Ramos (cell line): ENCODE measurements at regions not wholly inside any gene's neighbourhood (a gene's known extent, or its start where the extent isn't known, plus 50 kb on each side); places are given as distances from the start of the nearest gene placed in this dataset.

Experiments used
- in situ Hi-C: fragments of 300-500 bp; cut with MboI; formaldehyde crosslinking; loops from one replicate; pipeline ENCODE4 v1.14.3; 2022; ENCODE audit warnings: low sequenced_read_pairs; ENCODE audit not compliant: unreplicated experiment

DNA sequence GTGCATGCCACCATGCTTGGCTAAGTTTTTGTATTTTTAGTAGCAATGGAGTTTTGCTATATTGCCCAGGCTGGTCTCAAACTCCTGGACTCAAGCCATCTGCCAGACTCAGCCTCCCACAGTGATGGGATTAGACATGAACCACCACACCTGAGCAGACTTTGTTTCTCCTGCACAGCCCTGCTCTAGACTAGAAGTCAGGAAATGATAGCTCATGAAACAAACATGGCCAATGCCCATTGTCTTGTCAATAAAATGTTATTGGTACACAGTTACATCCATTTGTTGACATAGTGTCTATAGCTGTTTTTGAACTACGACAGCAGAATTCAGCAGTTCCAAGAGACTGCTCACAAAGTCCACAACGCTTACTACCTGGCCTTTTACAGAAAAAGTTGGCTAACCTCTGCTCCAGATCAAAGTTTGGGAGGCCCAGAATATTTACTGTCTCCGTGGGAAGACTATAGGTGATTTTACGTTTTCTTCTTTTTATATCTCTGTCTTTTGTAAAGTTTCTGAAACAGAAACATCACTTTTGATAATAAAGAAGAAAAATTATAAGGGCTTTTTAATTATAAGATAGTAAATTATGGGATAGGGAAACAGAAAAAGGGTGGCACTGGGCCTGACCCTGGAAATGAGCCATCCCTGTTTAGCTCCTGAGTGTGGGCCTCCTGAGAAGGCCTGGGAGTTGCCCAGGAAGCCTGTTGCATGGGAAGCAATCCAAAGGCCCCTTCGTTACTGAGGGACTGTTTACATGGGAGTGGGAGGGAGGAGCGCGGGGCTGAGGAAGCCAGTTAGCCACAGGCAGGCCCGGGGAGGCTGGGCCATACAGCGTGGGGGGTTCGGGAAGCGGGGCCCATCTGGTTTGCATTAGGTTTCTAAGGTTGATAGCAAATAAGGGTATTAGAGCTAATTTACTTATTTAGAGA lies 201.5 kb downstream of the IRF8 start:
- in situ Hi-C loops: no loop called here

DNA sequence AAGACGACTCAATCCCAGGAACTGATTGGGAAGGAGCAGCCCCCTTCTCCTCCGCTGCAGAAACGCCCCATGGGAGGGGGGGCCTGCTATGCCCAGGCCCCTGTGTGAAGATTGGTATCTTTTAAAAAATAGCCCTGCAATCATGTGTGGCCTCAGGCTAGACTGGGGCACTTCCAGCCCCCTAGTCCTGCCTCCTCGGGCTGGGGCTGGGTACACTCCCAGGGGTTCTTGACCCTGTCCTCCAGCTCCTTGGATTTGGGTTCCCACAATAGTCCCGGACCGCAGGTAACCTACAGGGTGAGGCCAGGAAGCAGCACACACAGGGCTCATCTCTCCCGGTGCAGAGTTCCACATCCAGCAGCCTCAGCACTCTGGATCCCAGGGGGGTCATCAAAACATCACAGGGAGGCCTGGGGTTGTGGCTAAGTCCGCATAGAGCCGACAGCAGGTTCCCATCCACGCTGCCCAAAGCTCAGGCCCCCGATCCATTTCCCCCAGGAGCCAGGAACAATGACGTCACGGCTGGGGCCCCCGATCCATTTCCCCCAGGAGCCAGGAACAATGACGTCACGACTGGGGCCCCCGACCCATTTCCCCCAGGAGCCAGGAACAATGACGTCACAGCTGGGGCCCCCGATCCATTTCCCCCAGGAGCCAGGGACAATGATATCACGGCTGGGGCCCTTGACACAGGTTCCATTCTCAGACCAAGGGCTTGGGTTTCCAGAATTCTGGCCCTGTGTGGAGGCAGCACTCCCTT lies 202.4 kb downstream of the IRF8 start:
- in situ Hi-C loops: no loop called here

DNA sequence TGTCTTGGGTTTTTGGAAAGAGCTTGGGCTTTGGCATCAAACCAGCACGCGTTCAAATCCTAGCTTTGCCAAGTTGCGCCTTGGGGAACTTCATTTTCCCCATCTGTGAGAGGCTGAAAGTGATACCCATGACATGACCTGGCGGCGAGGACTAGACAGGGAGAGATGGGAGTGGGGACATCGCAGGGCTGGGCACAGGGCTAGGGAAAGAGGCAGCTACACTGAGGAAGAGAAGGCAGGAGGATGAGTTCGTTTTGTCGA lies 202.9 kb downstream of the IRF8 start:
- in situ Hi-C loops: no loop called here

DNA sequence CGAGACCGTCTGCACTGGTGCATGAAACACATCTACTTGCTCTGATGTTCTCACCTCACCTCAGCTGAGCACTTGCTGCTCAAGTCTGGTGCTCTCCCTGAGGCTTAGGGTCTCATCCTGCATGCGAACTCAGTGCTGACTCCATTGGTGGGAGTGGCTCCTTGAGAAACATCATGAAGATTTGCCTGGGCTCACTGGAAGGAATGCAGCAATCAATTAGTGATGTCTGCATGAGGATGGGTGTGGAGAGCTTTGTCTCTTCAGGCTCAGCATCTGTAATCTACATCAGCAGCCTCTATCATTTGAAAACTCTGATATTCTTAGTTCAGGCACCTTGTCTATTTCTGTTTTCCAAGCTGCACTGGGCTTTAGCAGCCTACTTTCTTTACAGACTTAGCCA lies 204.4 kb downstream of the IRF8 start:
- in situ Hi-C loops: no loop called here

DNA sequence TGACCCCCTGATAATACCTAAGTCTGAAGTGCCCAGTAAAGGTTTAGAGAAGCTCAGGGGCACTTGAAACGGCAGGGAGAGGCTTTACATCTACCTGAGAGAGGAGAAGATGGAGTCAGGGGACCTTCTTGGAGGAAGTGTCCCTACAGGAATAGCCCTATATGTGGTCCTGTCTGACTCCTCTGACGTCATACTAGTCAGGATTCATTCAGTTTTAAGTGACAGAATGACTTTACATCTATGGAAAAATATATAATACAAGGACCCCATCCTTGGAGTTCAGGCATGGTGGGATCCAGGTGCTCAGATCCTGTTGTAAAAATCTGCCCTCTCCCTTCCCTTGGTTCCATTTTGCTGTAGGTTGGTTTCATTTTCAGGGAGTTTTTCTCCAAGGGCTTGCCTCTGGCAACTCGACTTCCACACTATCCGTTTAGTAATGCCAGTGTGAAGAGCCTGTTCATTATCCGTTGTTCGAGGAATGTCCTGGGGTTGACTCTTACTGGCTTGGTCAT lies 205.6 kb downstream of the IRF8 start:
- in situ Hi-C loops: no loop called here

DNA sequence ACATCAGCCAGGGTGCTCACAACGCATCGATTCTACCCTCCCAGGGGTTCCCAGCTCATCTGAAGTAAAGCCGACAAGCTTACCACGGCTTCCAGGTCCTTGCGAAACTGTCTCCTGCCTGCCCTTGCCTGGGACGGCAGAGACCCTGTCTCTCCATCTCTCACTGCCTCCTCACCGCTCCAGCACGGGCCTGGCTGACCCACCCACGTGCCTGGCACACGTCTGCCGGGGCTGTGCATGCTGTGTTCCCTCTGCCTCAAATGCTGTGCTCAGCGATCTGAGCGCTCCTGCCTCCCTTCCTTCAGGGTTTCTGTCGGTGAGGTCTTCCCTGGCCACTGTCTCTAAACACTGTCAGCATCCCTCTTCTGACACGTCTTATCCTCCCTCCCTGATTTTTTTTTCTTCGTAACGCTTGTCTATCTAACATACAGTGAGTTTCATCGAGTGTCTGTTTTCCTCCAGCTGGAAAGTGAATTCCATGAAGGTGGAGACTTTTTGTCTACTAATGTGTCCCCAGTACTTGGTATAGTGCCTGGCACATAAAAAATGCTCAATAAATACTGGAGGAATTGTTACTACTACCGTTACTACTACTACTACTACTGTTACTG lies 208.4 kb downstream of the IRF8 start:
- in situ Hi-C loops: no loop called here

DNA sequence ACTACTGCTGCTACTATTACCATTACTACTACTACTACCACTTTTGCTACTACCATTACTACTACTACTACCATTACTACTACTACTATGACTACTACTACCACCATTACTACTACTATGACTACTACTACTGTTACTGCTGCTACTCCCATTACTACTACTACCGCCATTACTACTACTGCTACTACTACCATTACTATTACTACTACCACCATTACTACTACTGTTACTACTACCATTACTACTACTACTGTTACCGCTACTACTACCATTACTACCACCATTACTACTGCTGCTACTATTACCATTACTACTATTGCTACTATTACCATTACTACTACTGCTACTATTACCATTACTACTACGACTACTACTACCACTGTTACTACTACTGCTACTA lies 209.1 kb downstream of the IRF8 start:
- in situ Hi-C loops: no loop called here

DNA sequence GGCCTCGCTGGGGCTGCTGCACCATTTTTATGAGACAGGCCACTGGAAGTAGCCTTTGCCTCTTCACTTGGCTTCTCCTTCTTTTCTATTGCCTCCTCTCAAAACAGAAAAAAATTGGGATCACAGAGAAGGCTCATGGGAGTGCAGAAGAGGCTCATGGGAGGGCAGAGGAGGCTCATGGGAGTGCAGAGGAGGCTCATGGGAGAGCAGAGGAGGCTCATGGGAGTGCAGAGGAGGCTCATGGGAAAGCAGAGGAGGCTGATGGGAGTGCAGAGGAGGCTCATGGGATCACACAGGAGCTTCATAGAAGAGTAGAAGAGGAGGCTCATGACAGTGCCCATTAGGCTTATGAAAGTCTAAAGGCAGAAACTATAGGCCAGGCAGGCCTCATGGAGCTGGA lies 211.2 kb downstream of the IRF8 start:
- in situ Hi-C loops: no loop called here

DNA sequence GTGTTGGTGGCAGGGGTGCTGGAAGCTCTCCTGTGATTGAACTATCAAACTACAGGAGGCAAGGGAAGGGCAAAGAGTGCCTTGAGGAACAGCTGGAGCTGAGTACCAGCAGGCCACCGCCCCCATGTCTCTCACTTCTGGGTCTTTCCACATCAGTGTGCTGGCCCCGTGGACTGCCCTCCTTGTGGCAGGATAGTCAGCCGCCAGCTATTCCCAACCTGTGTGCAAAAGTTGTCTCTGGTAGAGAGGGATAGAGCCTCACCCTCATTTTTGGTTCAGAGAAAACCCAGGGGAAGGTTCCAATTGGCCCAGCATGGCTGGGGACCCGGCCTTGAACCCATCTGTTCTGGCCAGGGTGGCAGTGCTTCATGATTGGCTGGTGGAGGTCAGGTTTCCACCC lies 211.8 kb downstream of the IRF8 start:
- in situ Hi-C loops: no loop called here

DNA sequence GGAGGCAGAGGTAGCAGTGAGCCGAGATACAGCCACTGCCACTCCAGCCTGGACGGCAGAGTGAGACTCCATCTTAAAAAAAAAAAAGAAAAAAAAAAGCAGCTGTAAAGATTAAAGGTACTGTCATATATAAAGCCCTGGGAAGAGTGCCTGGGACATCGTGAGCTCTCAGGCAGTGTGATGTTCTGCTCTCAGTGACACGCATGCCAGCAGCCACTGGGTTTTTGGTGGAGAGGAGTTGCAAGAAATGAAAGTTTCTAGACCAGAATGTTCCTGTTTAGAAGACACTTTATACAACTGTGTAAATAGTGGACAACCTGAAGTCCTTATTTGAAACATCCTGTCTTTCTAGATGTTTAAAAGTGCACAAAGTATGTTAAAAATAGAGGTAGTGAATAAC lies 213.2 kb downstream of the IRF8 start:
- in situ Hi-C loops: no loop called here

DNA sequence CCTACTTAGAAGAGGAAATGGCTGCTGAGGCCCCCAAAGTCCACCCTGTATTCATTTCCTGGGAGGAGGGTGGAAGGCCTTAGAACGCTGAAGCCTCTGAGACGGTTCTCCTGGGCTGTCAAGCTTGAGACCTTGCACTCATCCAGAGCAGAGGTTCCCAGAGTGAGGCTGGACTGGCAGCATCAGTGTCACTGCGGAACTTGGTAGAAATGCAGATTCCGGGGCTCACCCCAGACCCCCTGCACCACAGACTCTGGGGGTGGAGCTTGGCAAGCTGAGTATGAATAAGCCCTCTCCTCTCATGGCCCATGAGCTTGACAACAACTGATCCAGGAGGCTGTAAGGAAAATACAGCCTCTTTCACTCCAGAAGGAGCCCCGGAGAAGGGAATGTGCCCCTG lies 218.3 kb downstream of the IRF8 start:
- in situ Hi-C loops: no loop called here

DNA sequence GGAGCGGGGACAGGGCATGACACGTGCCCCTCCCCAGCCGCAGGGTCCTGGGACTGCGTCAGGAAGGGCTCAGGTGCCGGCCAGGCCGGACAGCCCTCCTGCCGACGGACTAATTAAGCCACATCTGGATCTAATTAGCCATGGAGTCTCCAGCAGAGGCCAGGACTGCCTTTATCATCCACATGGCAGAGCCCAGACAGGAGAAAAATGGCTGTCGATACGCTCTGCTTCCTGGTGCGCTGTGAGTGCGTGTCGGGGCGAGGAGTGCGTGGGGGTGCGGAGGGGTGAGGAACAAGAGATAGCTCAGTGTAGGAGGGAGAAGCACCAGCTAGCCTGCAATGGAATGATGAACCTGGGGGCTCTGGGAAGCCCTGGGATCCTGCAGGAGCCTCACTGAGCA lies 218.8 kb downstream of the IRF8 start:
- in situ Hi-C loops: no loop called here

DNA sequence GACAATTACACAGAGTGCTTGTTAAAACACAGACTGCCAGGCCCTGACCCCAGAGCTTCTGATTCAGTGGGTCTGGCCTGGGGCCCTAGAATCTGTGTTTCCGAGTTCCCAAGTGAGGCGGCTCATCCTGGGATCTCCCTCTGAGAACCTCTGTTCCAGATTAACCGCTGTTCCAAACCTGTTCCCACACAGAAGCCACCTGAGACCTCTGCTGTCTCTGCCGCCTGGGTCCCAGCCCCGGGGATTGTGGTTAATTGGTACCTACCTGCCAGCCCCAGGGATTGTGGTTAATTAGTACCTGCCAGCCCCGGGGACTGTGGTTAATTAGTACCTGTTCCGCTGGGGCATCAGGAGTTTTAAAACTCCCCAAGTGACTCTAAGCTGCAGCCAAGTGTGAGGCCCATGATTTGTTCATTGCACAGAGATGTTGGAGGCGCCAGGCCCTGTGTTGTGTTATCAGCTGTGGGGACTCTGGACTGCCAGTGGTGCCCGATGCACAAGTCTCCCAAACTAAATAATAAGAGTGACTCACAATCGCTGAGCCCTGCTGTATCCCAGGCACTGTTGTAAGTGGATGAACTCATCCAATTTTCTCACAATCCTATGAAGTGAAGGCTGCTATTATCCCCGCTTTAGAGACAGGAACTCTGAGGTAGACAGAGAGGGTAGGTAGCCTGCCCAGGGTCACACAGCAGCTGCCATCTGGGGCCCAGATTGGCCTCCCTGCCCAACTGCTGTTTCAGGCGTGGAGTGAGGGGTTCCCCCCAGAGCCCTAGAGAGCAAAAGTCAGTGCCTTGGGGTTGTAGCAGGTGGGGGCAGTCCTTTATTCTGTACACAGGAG lies 219.7 kb downstream of the IRF8 start:
- in situ Hi-C loops: no loop called here

DNA sequence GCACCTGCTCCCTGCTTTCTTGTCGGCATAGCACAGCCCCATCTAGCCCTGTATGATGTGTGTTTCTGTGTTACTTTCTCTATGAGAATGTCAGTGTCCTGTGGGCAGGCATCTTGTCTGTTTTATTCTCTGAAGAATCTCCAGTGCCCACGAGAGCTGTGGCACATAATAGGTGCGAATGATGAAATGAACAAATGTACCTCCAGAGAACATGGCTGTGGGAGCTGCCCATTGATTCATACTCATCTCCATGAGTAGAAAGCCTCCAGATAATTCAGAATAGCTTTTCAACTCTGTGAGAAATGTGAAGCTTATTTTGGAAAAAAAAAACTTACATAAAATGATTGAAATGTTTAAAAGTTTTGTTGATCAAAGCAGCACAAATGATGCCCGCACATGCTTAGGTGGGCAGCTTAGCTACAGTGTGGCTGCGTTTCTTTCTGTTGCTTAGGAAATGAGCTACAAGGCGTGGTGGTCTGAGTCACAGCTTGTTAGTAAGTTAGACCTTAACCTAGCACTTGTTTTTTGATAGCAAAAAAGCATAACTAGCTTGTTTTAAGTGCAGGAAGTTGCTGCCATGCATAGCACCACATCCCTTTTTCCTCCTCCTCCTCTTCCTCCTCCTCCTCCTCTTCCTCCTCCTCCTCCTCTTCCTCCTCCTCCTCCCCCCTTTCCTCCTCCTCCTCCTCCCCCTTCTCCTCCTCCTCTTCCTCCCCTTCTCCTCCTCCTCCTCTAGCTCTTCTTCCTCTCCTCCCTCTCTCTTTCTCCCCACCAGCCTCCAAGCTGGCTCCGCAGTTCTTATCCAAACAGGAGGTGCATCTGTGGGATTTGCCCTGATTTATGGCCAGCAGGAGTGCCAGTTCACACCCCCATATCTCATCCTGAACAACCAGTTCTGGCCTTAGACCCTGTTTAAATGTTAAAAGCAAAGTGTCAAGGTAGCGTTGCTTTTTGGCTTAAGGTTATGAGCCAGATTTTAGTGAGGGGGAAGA lies 221.5 kb downstream of the IRF8 start:
- in situ Hi-C loops: no loop called here

DNA sequence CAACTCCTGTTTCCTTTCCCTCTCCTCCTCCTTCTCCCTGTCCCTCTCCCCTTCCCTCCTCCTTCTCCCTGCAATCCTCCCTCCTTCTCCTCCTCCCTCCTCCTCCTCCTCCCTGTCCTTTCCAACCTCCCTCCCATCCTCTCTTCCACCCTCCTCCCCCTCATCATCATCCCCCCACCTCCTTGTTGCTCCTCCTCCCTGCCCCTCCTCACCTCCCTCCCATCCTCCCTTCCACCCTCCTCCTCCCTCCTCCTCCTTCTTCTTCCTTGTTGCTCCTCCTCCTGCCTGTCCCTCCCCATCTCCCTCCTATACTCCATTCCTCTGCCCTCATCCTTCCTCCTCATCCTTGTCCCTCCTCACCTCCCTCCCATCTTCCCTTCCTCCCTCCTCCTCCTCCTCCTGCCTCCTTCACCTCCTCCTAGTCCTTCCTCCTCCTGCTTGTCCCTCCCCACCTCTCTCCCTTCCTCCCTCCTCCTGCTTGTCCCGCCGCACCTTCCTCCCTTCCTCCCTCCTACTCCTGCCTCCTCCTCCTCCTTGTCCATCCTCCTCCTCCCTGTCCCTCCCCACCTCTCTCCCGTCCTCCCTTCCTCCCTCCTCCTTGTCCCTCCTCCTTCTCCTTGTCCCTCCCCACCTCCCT lies 222.5 kb downstream of the IRF8 start:
- in situ Hi-C loops: no loop called here

DNA sequence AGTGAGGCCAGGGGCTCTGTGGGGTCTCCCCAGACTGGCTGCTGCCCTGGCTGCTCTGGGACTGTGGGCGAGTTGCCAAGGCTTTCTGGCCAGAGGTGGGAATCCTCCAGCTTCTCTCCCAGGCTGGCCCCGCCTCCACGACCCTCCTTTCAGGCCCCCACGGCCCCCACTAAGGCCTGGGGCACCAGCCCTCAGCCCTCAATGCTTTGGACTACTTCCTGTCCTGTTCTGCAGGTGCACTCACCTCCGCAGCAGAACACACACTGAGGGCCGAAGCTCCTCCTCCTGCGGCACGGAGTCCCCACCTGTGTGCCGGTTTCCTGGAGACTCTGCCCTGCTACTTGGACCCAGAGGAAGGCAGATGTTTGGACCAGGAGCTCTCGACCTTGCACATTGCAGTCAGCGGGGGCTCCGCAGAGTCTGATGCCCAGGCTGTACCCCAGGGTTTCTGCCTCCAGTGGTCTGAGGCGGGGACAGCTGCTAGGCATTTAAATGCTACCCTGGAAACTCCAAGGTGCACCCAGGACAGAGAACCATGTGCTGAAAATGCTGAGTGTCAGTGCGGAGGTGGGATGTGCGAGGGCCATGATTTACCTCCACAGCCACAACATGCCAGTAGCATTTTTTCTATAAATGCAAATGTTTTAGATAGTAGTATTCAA lies 223.8 kb downstream of the IRF8 start:
- in situ Hi-C loops: no loop called here

DNA sequence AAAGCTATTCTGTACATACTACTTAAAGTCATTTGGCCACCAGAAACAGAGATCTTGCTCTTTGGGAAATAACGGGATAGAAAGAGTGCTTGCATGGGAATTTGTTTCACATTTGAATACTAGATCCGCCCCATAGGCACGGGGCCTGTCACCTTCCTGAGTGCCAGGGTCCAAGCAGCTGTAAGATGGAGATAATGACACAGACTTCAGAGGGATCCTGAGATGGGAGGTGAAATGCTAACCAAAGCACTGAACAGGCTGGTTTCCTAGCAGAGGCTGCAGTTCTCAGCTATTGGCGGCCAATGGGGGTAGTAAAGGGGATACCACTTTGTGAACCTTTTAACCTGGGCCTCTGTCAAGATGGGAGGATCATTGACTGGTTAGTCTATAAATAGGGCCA lies 225.4 kb downstream of the IRF8 start:
- in situ Hi-C loops: no loop called here

DNA sequence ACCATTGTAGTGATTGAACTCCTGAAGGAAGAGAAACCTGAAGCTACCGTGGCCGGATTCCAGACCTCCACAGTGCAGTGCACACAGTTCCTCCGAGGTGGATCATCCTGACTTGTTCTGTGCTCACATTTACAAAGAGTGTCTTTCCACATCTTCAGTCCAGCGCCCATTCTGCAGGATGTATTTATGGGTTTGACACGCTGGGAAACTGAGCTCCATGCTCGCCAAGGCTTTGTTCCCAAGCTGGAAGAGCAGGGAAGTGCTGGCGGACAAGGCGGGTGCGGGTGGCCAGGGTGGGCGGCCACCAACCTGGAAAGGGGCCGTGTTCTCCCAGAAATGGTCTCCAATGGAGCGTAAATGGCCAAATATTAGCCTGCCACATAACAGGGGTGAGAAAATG lies 227.9 kb downstream of the IRF8 start:
- in situ Hi-C loops: no loop called here
